Natural killer cell (primary cell): ENCODE measurements at regions not wholly inside any gene's neighbourhood (a gene's known extent, or its start where the extent isn't known, plus 50 kb on each side); places are given as distances from the start of the nearest gene placed in this dataset.

Experiments used
- ATAC-seq, 3 donors: fragments of 150-1000 bp in 2 of 3; fragments of 200-7000 bp in 1 of 3; cut with Tn5 transposase; 1 replicate in 1 of 3; 2 replicates in 2 of 3; pipeline ENCODE4 v1.10.0; 2021; ENCODE audit warnings: mild to moderate bottlenecking in 2 of 3, moderate library complexity in 2 of 3
- DNase-seq, 2 donors: peaks; one replicate each; pipeline versions ENCODE4 v3.0.0 to v3.0.0-alpha.2; 2013 to 2021; ENCODE audit warnings: mixed read lengths in 1 of 2
- H3K27ac ChIP-seq: one replicate; pipeline ENCODE4 v1.5.1; 2013; ENCODE audit warnings: mild to moderate bottlenecking, low read length
- H3K27me3 ChIP-seq: one replicate; pipeline ENCODE4 v1.6.1; 2013; ENCODE audit warnings: low read length; ENCODE audit not compliant: control insufficient read depth, insufficient read depth
- H3K36me3 ChIP-seq: one replicate; pipeline ENCODE4 v1.6.1; 2013; ENCODE audit warnings: low read length; ENCODE audit not compliant: control insufficient read depth, insufficient read depth
- H3K4me1 ChIP-seq: one replicate; pipeline ENCODE4 v1.6.1; 2013; ENCODE audit warnings: low read length; ENCODE audit not compliant: control insufficient read depth, insufficient read depth
- H3K4me3 ChIP-seq: one replicate; pipeline ENCODE4 v1.5.1; 2013; ENCODE audit warnings: low read length
- H3K9me3 ChIP-seq: one replicate; pipeline ENCODE4 v1.6.1; 2013; ENCODE audit warnings: low read length; ENCODE audit not compliant: control insufficient read depth, insufficient read depth
- H3K27ac Mint-ChIP-seq, 2 donors: one replicate each; pipeline ENCODE4 v1.8.0; 2022; ENCODE audit warnings: mild to moderate bottlenecking in 2 of 2, mixed read lengths in 2 of 2, moderate library complexity in 1 of 2
- H3K27me3 Mint-ChIP-seq, 2 donors: one replicate each; pipeline ENCODE4 v1.8.0; 2022; ENCODE audit warnings: low read depth in 2 of 2, mixed read lengths in 2 of 2
- H3K36me3 Mint-ChIP-seq: one replicate; pipeline ENCODE4 v1.8.0; 2022; ENCODE audit warnings: mixed read lengths
- H3K4me1 Mint-ChIP-seq, 2 donors: one replicate each; pipeline ENCODE4 v1.8.0; 2022; ENCODE audit warnings: mixed read lengths in 2 of 2
- H3K4me3 Mint-ChIP-seq: one replicate; pipeline ENCODE4 v1.8.0; 2022; ENCODE audit warnings: mild to moderate bottlenecking, moderate library complexity, mixed read lengths
- H3K9me3 Mint-ChIP-seq, 2 donors: one replicate each; pipeline ENCODE4 v1.8.0; 2022; ENCODE audit warnings: mixed read lengths in 2 of 2
- CTCF ChIP-seq: fragments of 200-600 bp; IDR thresholded peaks from one replicate; pipeline ENCODE4 v1.8.0; 2022; ENCODE audit warnings: antibody characterized with exemption
- WGBS: methylation state at CpG from one replicate; pipeline ENCODE4 v1.1.7; 2013; ENCODE audit warnings: missing lambda C conversion rate; ENCODE audit not compliant: insufficient coverage; 5-methylcytosine and 5-hydroxymethylcytosine counted together
- intact Hi-C: fragments of 100-400 bp; cut with micrococcal nuclease; formaldehyde crosslinking; loops from one replicate; pipeline ENCODE4 v1.14.2; 2022

GRCh38 chr15:91515188-91515754, 338.2 kb upstream of the SLCO3A1 start:
- TF ChIP-seq CTCF = no peak
- Histone ChIP-seq H3K4me1 (no peaks in the 10 kb centered on the region), H3K9me3 (no peaks in the 10 kb centered on the region), H3K27me3 (no peaks in the 10 kb centered on the region), H3K27ac (no peak overlapping the region), H3K4me3 (no peak overlapping the region), H3K36me3 (no peaks in the 10 kb centered on the region)
- intact Hi-C loops = loop anchor here (5.0 kb wide), 1 partner anchor 43 kb away; no protein-coding TSS in a partner anchor
- no peak for DNase-seq
- Mint-ChIP-seq H3K27me3 (peaks cover 16 to 28% of the 10 kb centered on the region in 2 donors), H3K9me3 (no peaks in the 10 kb centered on the region), H3K36me3 (no peaks in the 10 kb centered on the region), H3K4me3 (no peak overlapping the region), H3K4me1 (peaks cover 0 to 6% of the 10 kb centered on the region in 2 donors), H3K27ac (no peak overlapping the region)
- 57% methylated on average over 5 of the region's 5 CpGs for WGBS
- no peak for ATAC-seq

DNA sequence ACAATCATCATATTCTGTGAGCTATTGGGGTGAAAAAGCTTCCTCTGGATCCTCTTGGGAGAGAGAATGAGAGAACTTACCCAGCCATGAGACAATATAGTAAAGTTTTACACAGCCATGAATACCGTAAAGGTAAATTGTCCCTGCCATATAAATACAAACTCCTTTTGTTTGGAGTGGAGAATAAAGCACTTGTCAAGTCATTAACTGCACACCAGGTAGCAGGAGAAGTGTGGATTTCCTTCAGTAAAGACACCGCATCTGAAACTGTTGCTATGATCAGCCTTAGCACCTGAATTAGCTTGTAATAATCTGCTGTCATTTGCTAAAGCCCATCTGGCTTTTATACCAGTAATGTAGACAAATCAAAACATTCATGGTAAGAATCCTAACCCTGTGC, 336.6 kb upstream of the SLCO3A1 start:
- H3K27me3 Mint-ChIP-seq = peaks cover 14 to 17% of the 10 kb centered on the region in 2 donors
- no peak for ATAC-seq
- H3K36me3 Mint-ChIP-seq = no peaks in the 10 kb centered on the region
- Histone ChIP-seq H3K4me3 (no peak overlapping the region), H3K27me3 (no peaks in the 10 kb centered on the region), H3K27ac (no peak overlapping the region), H3K9me3 (no peaks in the 10 kb centered on the region), H3K36me3 (no peaks in the 10 kb centered on the region), H3K4me1 (no peaks in the 10 kb centered on the region)
- no peak for TF ChIP-seq CTCF
- intact Hi-C loops = loop anchor here (5.0 kb wide), 1 partner anchor 45 kb away; no protein-coding TSS in a partner anchor
- WGBS = 94% methylated on average over 1 of the region's 2 CpGs
- H3K9me3 Mint-ChIP-seq = no peaks in the 10 kb centered on the region
- H3K4me1 Mint-ChIP-seq = peaks cover 0 to 6% of the 10 kb centered on the region in 2 donors
- DNase-seq = no peak
- H3K4me3 Mint-ChIP-seq = no peak overlapping the region
- H3K27ac Mint-ChIP-seq = no peak overlapping the region

DNA sequence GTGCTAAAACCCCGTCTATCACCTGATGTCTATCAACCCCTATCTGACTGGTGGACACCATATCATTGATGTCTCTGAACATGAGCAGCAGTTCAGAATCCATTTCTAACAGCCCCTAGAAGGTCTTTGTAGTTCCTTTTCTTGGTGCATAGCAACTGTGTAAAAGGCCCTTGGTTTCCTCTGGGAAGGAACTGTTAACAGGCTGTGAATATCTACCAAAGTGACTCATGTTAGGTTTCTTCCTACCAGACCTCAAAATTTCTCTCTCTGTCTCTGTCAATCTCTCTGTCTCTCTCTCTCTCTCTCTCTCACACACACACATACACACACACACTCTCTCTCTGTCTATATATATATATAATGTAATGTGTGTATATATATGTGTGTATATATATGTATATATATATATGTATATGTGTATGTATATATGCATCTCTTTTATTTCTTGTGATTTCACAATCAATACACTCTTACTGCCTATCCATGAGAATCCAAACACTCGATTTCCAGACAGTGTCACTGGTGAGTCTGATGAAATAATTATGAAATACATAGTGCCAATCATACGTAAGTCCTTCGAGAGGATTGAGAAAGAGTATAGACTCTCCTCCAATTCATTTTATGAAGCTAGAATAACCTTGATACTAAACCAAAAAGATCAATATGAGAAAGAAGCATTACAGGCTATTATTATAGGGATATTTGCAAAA, 335.9 kb upstream of the SLCO3A1 start:
- DNase-seq (no peak), ATAC-seq (no peak)

More for the DNA sequence above, 335.9 kb upstream of the SLCO3A1 start:
- no peak overlapping the region for H3K27ac ChIP-seq
- intact Hi-C loops = loop anchor here (5.0 kb wide), 1 partner anchor 45 kb away; no protein-coding TSS in a partner anchor
- peaks cover 10 to 16% of the 10 kb centered on the region in 2 donors for H3K27me3 Mint-ChIP-seq
- no peak overlapping the region for H3K27ac Mint-ChIP-seq
- WGBS = 91% methylated on average over 1 of the region's 4 CpGs
- no peaks in the 10 kb centered on the region for H3K36me3 ChIP-seq
- no peak overlapping the region for H3K4me3 ChIP-seq
- no peaks in the 10 kb centered on the region for H3K36me3 Mint-ChIP-seq
- no peak for TF ChIP-seq CTCF
- no peaks in the 10 kb centered on the region for H3K9me3 ChIP-seq
- H3K27me3 ChIP-seq = no peaks in the 10 kb centered on the region
- H3K4me1 ChIP-seq = no peaks in the 10 kb centered on the region
- no peak overlapping the region for H3K4me3 Mint-ChIP-seq
- H3K4me1 Mint-ChIP-seq = peaks cover 4 to 7% of the 10 kb centered on the region in 2 donors
- no peaks in the 10 kb centered on the region for H3K9me3 Mint-ChIP-seq
